Breast epithelium (tissue), 4 donors: ENCODE measurements at regions not wholly inside any gene's neighbourhood (a gene's known extent, or its start where the extent isn't known, plus 50 kb on each side); places are given as distances from the start of the nearest gene placed in this dataset.

Experiments
- DNase-seq, 2 donors: peaks; one replicate each; pipeline ENCODE4 v3.0.0-alpha.2; 2019; ENCODE audit warnings: low spot score in 2 of 2
- H3K27ac ChIP-seq, 2 donors: fragments of 200-600 bp; sonication (generic) in 1 of 2; one replicate each; pipeline ENCODE4 v1.5.1; 2016 to 2019; ENCODE audit warnings: mild to moderate bottlenecking in 1 of 2
- H3K27me3 ChIP-seq, 2 donors: fragments of 200-600 bp; sonication (generic) in 1 of 2; one replicate each; pipeline versions ENCODE4 v1.5.1 to v1.6.0; 2017 to 2019; ENCODE audit warnings: control low read depth in 1 of 2, mild to moderate bottlenecking in 1 of 2
- H3K36me3 ChIP-seq: fragments of 200-600 bp; one replicate; pipeline ENCODE4 v1.5.1; 2019
- H3K4me1 ChIP-seq, 2 donors: fragments of 200-600 bp; sonication (generic); one replicate each; pipeline ENCODE4 v1.5.1; 2016 to 2019; ENCODE audit warnings: control low read depth in 1 of 2
- H3K4me3 ChIP-seq, 3 donors: fragments of 200-600 bp; sonication (generic); 1 replicate in 2 of 3; 2 replicates in 1 of 3; pipeline ENCODE4 v1.5.1; 2016 to 2019; ENCODE audit warnings: mild to moderate bottlenecking in 3 of 3, moderate library complexity in 2 of 3
- H3K9me3 ChIP-seq, 2 donors: fragments of 200-600 bp; sonication (generic) in 1 of 2; one replicate each; pipeline ENCODE4 v1.5.1; 2016 to 2019; ENCODE audit warnings: control low read depth in 1 of 2
- POLR2A ChIP-seq: fragments of 450-650 bp; IDR thresholded peaks from one replicate; pipeline ENCODE4 v1.6.1; 2016; ENCODE audit warnings: antibody characterized with exemption, mild to moderate bottlenecking, moderate library complexity
- POLR2AphosphoS5 ChIP-seq, 3 donors: sonication (generic); formaldehyde crosslinking; IDR thresholded peaks; one replicate each; pipeline ENCODE4 v1.6.1; 2017; ENCODE audit warnings: antibody characterized with exemption in 3 of 3
- intact Hi-C: fragments of 100-400 bp; cut with DNase I; formaldehyde crosslinking; loops from one replicate; pipeline ENCODE4 v1.15.1; 2023; ENCODE audit warnings: low total_unique reads
- TF ChIP-seq, protein P1 (sequence below), 3 donors: fragments of 450-650 bp; IDR thresholded peaks; one replicate each; pipeline ENCODE4 v1.5.1; 2016 to 2017; ENCODE audit warnings: antibody characterized with exemption in 3 of 3, mild to moderate bottlenecking in 3 of 3, moderate library complexity in 3 of 3

DNA sequence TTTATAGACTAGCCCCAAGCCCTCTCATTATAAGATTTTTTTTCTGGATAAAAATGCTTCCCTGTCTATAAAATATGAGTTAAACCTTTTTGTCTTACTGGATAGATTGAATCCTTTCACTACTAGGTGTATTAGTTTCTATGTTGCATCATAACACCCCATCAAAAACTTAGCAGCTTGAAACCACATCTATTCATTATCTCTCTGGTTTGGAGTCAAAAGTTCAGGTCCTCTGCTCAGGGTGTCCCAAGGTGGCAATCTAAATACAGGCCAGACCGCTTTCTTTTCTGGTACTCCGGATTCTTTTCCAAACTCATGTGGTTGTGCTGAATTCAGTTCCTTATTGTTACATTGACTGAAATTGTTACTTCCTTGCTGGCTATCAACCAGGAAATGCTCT, 515.5 kb downstream of the PDHA2 start:
- Histone ChIP-seq H3K4me3 (no peak overlapping the region), H3K4me1 (no peaks in the 10 kb centered on the region), H3K27ac (no peak overlapping the region), H3K9me3 (no peaks in the 10 kb centered on the region), H3K27me3 (no peaks in the 10 kb centered on the region), H3K36me3 (no peaks in the 10 kb centered on the region)
- intact Hi-C loops, result no loop called here
- TF ChIP-seq POLR2AphosphoS5 (IDR thresholded peaks at IDR 0.05) (no peak), POLR2A (no peak)
- TF ChIP-seq, protein P1, sequence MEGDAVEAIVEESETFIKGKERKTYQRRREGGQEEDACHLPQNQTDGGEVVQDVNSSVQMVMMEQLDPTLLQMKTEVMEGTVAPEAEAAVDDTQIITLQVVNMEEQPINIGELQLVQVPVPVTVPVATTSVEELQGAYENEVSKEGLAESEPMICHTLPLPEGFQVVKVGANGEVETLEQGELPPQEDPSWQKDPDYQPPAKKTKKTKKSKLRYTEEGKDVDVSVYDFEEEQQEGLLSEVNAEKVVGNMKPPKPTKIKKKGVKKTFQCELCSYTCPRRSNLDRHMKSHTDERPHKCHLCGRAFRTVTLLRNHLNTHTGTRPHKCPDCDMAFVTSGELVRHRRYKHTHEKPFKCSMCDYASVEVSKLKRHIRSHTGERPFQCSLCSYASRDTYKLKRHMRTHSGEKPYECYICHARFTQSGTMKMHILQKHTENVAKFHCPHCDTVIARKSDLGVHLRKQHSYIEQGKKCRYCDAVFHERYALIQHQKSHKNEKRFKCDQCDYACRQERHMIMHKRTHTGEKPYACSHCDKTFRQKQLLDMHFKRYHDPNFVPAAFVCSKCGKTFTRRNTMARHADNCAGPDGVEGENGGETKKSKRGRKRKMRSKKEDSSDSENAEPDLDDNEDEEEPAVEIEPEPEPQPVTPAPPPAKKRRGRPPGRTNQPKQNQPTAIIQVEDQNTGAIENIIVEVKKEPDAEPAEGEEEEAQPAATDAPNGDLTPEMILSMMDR (IDR thresholded peaks at IDR 0.05), result no peak
- no peak for DNase-seq

DNA sequence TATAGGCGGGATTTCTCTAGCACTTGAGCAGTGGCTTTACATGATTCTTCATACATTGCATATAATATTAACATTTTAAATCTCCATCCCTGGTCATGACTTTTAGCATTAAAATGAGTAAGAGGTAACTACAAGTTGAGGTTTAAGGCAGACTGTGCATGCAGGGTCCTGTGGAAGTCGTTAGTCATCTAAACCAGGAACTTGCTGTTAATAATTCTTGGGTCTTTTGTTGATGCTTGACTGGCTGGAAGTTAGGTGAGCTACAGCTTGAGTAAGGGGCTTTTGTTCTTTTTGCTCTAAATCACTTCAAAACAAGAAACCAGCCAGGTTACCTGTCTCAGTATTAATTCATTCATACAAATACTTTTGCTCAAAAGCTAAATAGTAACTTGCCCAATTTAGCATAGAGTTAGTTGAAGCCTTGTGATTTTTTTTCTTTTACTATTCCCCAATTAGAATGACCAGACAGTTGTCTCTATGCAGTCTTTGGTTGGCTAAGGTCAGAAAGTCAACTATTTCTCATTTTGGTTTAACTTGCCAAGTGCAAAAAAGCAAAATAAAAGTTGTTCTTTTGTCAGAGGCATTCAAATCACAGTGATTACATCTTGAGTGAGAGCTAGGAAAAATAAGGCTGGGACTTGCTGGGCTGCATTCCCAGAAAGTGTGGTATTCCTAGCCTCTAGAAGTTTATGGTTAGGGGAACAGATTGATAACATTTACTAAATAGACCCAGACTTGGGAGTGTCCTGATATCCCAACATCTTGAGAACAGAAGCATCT, 516.9 kb downstream of the PDHA2 start:
- intact Hi-C loops, result no loop called here
- Histone ChIP-seq H3K27me3 (no peaks in the 10 kb centered on the region), H3K4me1 (no peaks in the 10 kb centered on the region), H3K9me3 (no peaks in the 10 kb centered on the region), H3K4me3 (no peak overlapping the region), H3K27ac (no peak overlapping the region), H3K36me3 (no peaks in the 10 kb centered on the region)
- DNase-seq, result no peak
- TF ChIP-seq, protein P1 (IDR thresholded peaks at IDR 0.05), result no peak
- TF ChIP-seq POLR2AphosphoS5 (IDR thresholded peaks at IDR 0.05), result no peak
- TF ChIP-seq POLR2A, result no peak

DNA sequence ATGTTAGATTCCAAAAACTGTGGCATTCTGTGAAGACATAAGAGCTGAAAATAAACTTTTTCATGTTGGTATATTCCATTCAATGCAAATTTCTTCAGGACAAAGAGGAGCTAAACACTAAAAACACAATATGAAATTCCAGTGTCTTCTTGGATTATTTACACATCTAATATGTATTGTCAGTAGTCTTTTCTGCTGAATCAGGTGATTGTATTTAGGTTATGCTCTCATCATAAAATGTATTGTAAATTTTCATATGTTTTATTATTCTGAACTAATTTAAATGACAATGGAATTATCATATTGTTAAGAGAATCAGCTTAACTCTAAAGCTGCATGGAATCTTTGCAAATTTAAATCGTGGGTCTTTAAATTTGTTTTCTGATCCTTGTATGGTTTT, 526.7 kb downstream of the PDHA2 start:
- no peaks in the 10 kb centered on the region for H3K36me3 ChIP-seq
- H3K27ac ChIP-seq, result no peak overlapping the region
- no peak overlapping the region for H3K4me3 ChIP-seq
- intact Hi-C loops, result no loop called here
- peaks cover 0 to 18% of the 10 kb centered on the region in 2 donors for H3K9me3 ChIP-seq
- DNase-seq, result no peak
- H3K27me3 ChIP-seq, result no peaks in the 10 kb centered on the region
- no peaks in the 10 kb centered on the region for H3K4me1 ChIP-seq
- TF ChIP-seq, protein P1 (IDR thresholded peaks at IDR 0.05), result no peak
- TF ChIP-seq POLR2A (no peak), POLR2AphosphoS5 (IDR thresholded peaks at IDR 0.05) (no peak)

GRCh38 chr4:96375367-96375766, 535.5 kb downstream of the PDHA2 start:
- H3K4me3 ChIP-seq, result no peak overlapping the region
- H3K4me1 ChIP-seq, result no peaks in the 10 kb centered on the region
- H3K36me3 ChIP-seq, result no peaks in the 10 kb centered on the region
- no peak for DNase-seq
- intact Hi-C loops, result no loop called here
- no peaks in the 10 kb centered on the region for H3K27me3 ChIP-seq
- H3K27ac ChIP-seq, result no peak overlapping the region
- TF ChIP-seq, protein P1 (IDR thresholded peaks at IDR 0.05), result no peak
- no peak for TF ChIP-seq POLR2AphosphoS5 (IDR thresholded peaks at IDR 0.05)
- no peak for TF ChIP-seq POLR2A
- H3K9me3 ChIP-seq, result peaks cover 0 to 11% of the 10 kb centered on the region in 2 donors

- Histone ChIP-seq H3K4me3 (no peak overlapping the region), H3K9me3 (no peaks in the 10 kb centered on the region), H3K27ac (no peak overlapping the region), H3K27me3 (no peaks in the 10 kb centered on the region), H3K36me3 (no peaks in the 10 kb centered on the region), H3K4me1 (no peaks in the 10 kb centered on the region)
- DNase-seq, result no peak
- TF ChIP-seq POLR2A (no peak), POLR2AphosphoS5 (IDR thresholded peaks at IDR 0.05) (no peak)
- TF ChIP-seq, protein P1 (IDR thresholded peaks at IDR 0.05), result no peak
- intact Hi-C loops, result no loop called here
Observed at GRCh38 chr4:96379524-96379923, 539.6 kb downstream of the PDHA2 start.
